Type B pancreatic cell (in vitro differentiated cells): ENCODE measurements at regions not wholly inside any gene's neighbourhood (a gene's known extent, or its start where the extent isn't known, plus 50 kb on each side); places are given as distances from the start of the nearest gene placed in this dataset.

ENCODE experiments used
- DNase-seq: peaks from one replicate; pipeline ENCODE4 v3.0.0; 2021; ENCODE audit warnings: mixed read lengths; ENCODE audit not compliant: unreplicated experiment; ENCODE audit errors: extremely low spot score
- H3K27ac Mint-ChIP-seq: 2 replicates; pipeline ENCODE4 v1.8.0; 2021; ENCODE audit warnings: mild to moderate bottlenecking, mixed read lengths
- H3K27me3 Mint-ChIP-seq: 2 replicates; pipeline ENCODE4 v1.8.0; 2021; ENCODE audit warnings: mixed read lengths
- H3K36me3 Mint-ChIP-seq: 2 replicates; pipeline ENCODE4 v1.8.0; 2021; ENCODE audit warnings: mixed read lengths
- H3K4me1 Mint-ChIP-seq: one replicate; pipeline ENCODE4 v1.8.0; 2021; ENCODE audit warnings: mixed read lengths; ENCODE audit not compliant: unreplicated experiment
- H3K4me3 Mint-ChIP-seq: 2 replicates; pipeline ENCODE4 v1.8.0; 2021; ENCODE audit warnings: mild to moderate bottlenecking, mixed read lengths
- H3K9me3 Mint-ChIP-seq: 2 replicates; pipeline ENCODE4 v1.8.0; 2021; ENCODE audit warnings: mixed read lengths
- CTCF ChIP-seq: fragments of 200-600 bp; sonication (generic); conservative IDR thresholded peaks from 2 replicates; pipeline ENCODE4 v1.5.0; 2021; ENCODE audit warnings: antibody characterized with exemption, mild to moderate bottlenecking

GRCh38 chr10:113475381-113475807, 77.5 kb upstream of the HABP2 start:
- no peaks in the 10 kb centered on the region for H3K36me3 Mint-ChIP-seq
- no peak overlapping the region for H3K4me3 Mint-ChIP-seq
- no peak overlapping the region for H3K27ac Mint-ChIP-seq
- no peak for TF ChIP-seq CTCF
- peaks cover 9% of the 10 kb centered on the region for H3K27me3 Mint-ChIP-seq
- no peaks in the 10 kb centered on the region for H3K4me1 Mint-ChIP-seq
- no peak for DNase-seq
- peaks cover 14% of the 10 kb centered on the region for H3K9me3 Mint-ChIP-seq

GRCh38 chr10:113476191-113476590, 76.7 kb upstream of the HABP2 start:
- Mint-ChIP-seq H3K27ac (no peak overlapping the region), H3K36me3 (no peaks in the 10 kb centered on the region), H3K27me3 (peaks cover 9% of the 10 kb centered on the region), H3K4me3 (no peak overlapping the region), H3K4me1 (no peaks in the 10 kb centered on the region), H3K9me3 (peaks cover 13% of the 10 kb centered on the region)
- DNase-seq, result no peak
- TF ChIP-seq CTCF, result no peak

GRCh38 chr10:113476673-113477072, 76.2 kb upstream of the HABP2 start:
- no peak for TF ChIP-seq CTCF
- H3K9me3 Mint-ChIP-seq, result peaks cover 8% of the 10 kb centered on the region
- H3K27me3 Mint-ChIP-seq, result peaks cover 10% of the 10 kb centered on the region
- DNase-seq, result no peak
- no peak overlapping the region for H3K27ac Mint-ChIP-seq
- H3K4me3 Mint-ChIP-seq, result no peak overlapping the region
- no peaks in the 10 kb centered on the region for H3K4me1 Mint-ChIP-seq
- H3K36me3 Mint-ChIP-seq, result peaks cover under 1% of the 10 kb centered on the region

- Mint-ChIP-seq H3K4me3 (no peak overlapping the region), H3K4me1 (no peaks in the 10 kb centered on the region), H3K9me3 (peaks cover 9% of the 10 kb centered on the region), H3K27ac (no peak overlapping the region), H3K36me3 (peaks cover 3% of the 10 kb centered on the region), H3K27me3 (peaks cover 14% of the 10 kb centered on the region)
- TF ChIP-seq CTCF, result no peak
- no peak for DNase-seq
Measured at GRCh38 chr10:113477451-113477850, 75.4 kb upstream of the HABP2 start.

- H3K4me3 Mint-ChIP-seq, result no peak overlapping the region
- no peaks in the 10 kb centered on the region for H3K4me1 Mint-ChIP-seq
- H3K36me3 Mint-ChIP-seq, result peaks cover 3% of the 10 kb centered on the region
- H3K27ac Mint-ChIP-seq, result no peak overlapping the region
- peaks cover 14% of the 10 kb centered on the region for H3K27me3 Mint-ChIP-seq
- no peak for DNase-seq
- TF ChIP-seq CTCF, result no peak
- peaks cover 9% of the 10 kb centered on the region for H3K9me3 Mint-ChIP-seq
Measured at GRCh38 chr10:113479346-113480080, 73.3 kb upstream of the HABP2 start.

GRCh38 chr10:113480081-113480360, 72.8 kb upstream of the HABP2 start:
- Mint-ChIP-seq H3K9me3 (peaks cover 9% of the 10 kb centered on the region), H3K36me3 (peaks cover 3% of the 10 kb centered on the region), H3K4me1 (no peaks in the 10 kb centered on the region), H3K4me3 (no peak overlapping the region), H3K27ac (no peak overlapping the region), H3K27me3 (peaks cover 12% of the 10 kb centered on the region)
- TF ChIP-seq CTCF, result no peak
- DNase-seq, result no peak
